ENCODE measurements at regions not wholly inside any gene's neighbourhood (a gene's known extent, or its start where the extent isn't known, plus 50 kb on each side); places are given as distances from the start of the nearest gene placed in this dataset.

- peak; percentile 24 for ATAC-seq
- intact Hi-C loops (cut with micrococcal nuclease): no loop called here
- no peak for DNase-seq
These were observed 245.0 kb upstream of the PELI2 start for GRCh38 chr14:55873169-55873568.

GRCh38 chr14:55874785-55875184, 243.4 kb upstream of the PELI2 start:
- intact Hi-C loops (cut with micrococcal nuclease): no loop called here
- no peak for ATAC-seq
- no peak for DNase-seq

GRCh38 chr14:55877942-55878341, 240.3 kb upstream of the PELI2 start:
- intact Hi-C loops (cut with micrococcal nuclease): no loop called here
- peak; percentile 82 for ATAC-seq
- DNase-seq: peak; percentile 36

- DNase-seq (no peak), ATAC-seq (no peak)
- intact Hi-C loops (cut with micrococcal nuclease): no loop called here
These were observed 236.5 kb upstream of the PELI2 start for GRCh38 chr14:55881577-55882241.

- intact Hi-C loops (cut with micrococcal nuclease): no loop called here
- no peak for DNase-seq
- ATAC-seq: no peak
These were observed 233.4 kb upstream of the PELI2 start for GRCh38 chr14:55884819-55885218.

GRCh38 chr14:55889124-55889523, 229.1 kb upstream of the PELI2 start:
- DNase-seq: no peak
- intact Hi-C loops (cut with micrococcal nuclease): no loop called here
- peak; percentile 51 for ATAC-seq

GRCh38 chr14:55891692-55892091, 226.5 kb upstream of the PELI2 start:
- ATAC-seq (no peak), DNase-seq (no peak)
- intact Hi-C loops (cut with micrococcal nuclease): no loop called here

- no peak for DNase-seq
- no peak for ATAC-seq
- intact Hi-C loops (cut with micrococcal nuclease): no loop called here
These were observed 225.3 kb upstream of the PELI2 start for GRCh38 chr14:55892906-55893305.

GRCh38 chr14:55893705-55894104, 224.5 kb upstream of the PELI2 start:
- intact Hi-C loops (cut with micrococcal nuclease): no loop called here
- ATAC-seq (no peak), DNase-seq (no peak)

- intact Hi-C loops (cut with micrococcal nuclease): no loop called here
- ATAC-seq (no peak), DNase-seq (no peak)
These were observed 221.2 kb upstream of the PELI2 start for GRCh38 chr14:55897031-55897430.

- DNase-seq (no peak), ATAC-seq (peak; percentile 88)
- intact Hi-C loops (cut with micrococcal nuclease): no loop called here
These were observed 219.3 kb upstream of the PELI2 start for GRCh38 chr14:55898938-55899337.

- ATAC-seq (no peak), DNase-seq (no peak)
- intact Hi-C loops (cut with micrococcal nuclease): no loop called here
These were observed 218.7 kb upstream of the PELI2 start for GRCh38 chr14:55899531-55899930.

- intact Hi-C loops (cut with micrococcal nuclease): no loop called here
- DNase-seq: no peak
- ATAC-seq: no peak
These were observed 217.5 kb upstream of the PELI2 start for GRCh38 chr14:55900749-55901148.

- DNase-seq (no peak), ATAC-seq (no peak)
- intact Hi-C loops (cut with micrococcal nuclease): no loop called here
These were observed 216.9 kb upstream of the PELI2 start for GRCh38 chr14:55901291-55901690.

- DNase-seq (no peak), ATAC-seq (no peak)
- intact Hi-C loops (cut with micrococcal nuclease): no loop called here
These were observed 216.0 kb upstream of the PELI2 start for GRCh38 chr14:55902241-55902640.

GRCh38 chr14:55904086-55904485, 214.1 kb upstream of the PELI2 start:
- ATAC-seq (no peak), DNase-seq (no peak)
- intact Hi-C loops (cut with micrococcal nuclease): no loop called here

- DNase-seq: no peak
- no peak for ATAC-seq
- intact Hi-C loops (cut with micrococcal nuclease): no loop called here
These were observed 210.1 kb upstream of the PELI2 start for GRCh38 chr14:55908106-55908505.

GRCh38 chr14:55909879-55910278, 208.3 kb upstream of the PELI2 start:
- DNase-seq (no peak), ATAC-seq (no peak)
- intact Hi-C loops (cut with micrococcal nuclease): no loop called here

GRCh38 chr14:55910601-55911243, 207.5 kb upstream of the PELI2 start:
- DNase-seq (no peak), ATAC-seq (no peak)
- intact Hi-C loops (cut with micrococcal nuclease): no loop called here

- intact Hi-C loops (cut with micrococcal nuclease): no loop called here
- no peak for ATAC-seq
- no peak for DNase-seq
These were observed 206.4 kb upstream of the PELI2 start for GRCh38 chr14:55911776-55912175.

GRCh38 chr14:55912344-55912743, 205.9 kb upstream of the PELI2 start:
- no peak for ATAC-seq
- intact Hi-C loops (cut with micrococcal nuclease): no loop called here

More at GRCh38 chr14:55912344-55912743, 205.9 kb upstream of the PELI2 start:
- no peak for DNase-seq
